ENCODE measurements at regions not wholly inside any gene's neighbourhood (a gene's known extent, or its start where the extent isn't known, plus 50 kb on each side); places are given as distances from the start of the nearest gene placed in this dataset.

GRCh38 chr15:93213281-93213680 lies 124.3 kb upstream of the RGMA start:
- intact Hi-C loops (cut with micrococcal nuclease; ENCODE audit: unreplicated experiment), result no loop called here
- DNase-seq, result no peak
- CTCF ChIA-PET, result no interaction called here
- H3K27me3 Mint-ChIP-seq (ENCODE audit: unreplicated experiment), result peaks cover 14% of the 10 kb centered on the region
- BruUV-seq (replicated peaks), result no TSS peak
- H3K27ac Mint-ChIP-seq (ENCODE audit: unreplicated experiment), result no peak overlapping the region
- no peak overlapping the region for H3K4me3 Mint-ChIP-seq (ENCODE audit: low read depth, unreplicated experiment)
- H3K36me3 Mint-ChIP-seq (ENCODE audit: insufficient read depth, unreplicated experiment), result no peaks in the 10 kb centered on the region
- no peaks in the 10 kb centered on the region for H3K9me3 Mint-ChIP-seq (ENCODE audit: low read depth, unreplicated experiment)
- H3K4me1 Mint-ChIP-seq (ENCODE audit: low read depth, unreplicated experiment), result no peaks in the 10 kb centered on the region
- no peak for TF ChIP-seq CTCF (IDR thresholded peaks at IDR 0.05; ENCODE audit: unreplicated experiment)

- no peak overlapping the region for H3K27ac Mint-ChIP-seq (ENCODE audit: unreplicated experiment)
- H3K4me3 Mint-ChIP-seq (ENCODE audit: low read depth, unreplicated experiment), result no peak overlapping the region
- no peaks in the 10 kb centered on the region for H3K4me1 Mint-ChIP-seq (ENCODE audit: low read depth, unreplicated experiment)
- H3K27me3 Mint-ChIP-seq (ENCODE audit: unreplicated experiment), result peaks cover 14% of the 10 kb centered on the region
- TF ChIP-seq CTCF (IDR thresholded peaks at IDR 0.05; ENCODE audit: unreplicated experiment), result no peak
- intact Hi-C loops (cut with micrococcal nuclease; ENCODE audit: unreplicated experiment), result no loop called here
- no peaks in the 10 kb centered on the region for H3K9me3 Mint-ChIP-seq (ENCODE audit: low read depth, unreplicated experiment)
- no peak for DNase-seq
- BruUV-seq (replicated peaks), result no TSS peak
- CTCF ChIA-PET, result no interaction called here
- no peaks in the 10 kb centered on the region for H3K36me3 Mint-ChIP-seq (ENCODE audit: insufficient read depth, unreplicated experiment)
Observed at GRCh38 chr15:93212578-93212977, 123.6 kb upstream of the RGMA start.

- Mint-ChIP-seq H3K27me3 (ENCODE audit: unreplicated experiment) (peaks cover 20% of the 10 kb centered on the region), H3K27ac (ENCODE audit: unreplicated experiment) (no peak overlapping the region), H3K36me3 (ENCODE audit: insufficient read depth, unreplicated experiment) (no peaks in the 10 kb centered on the region), H3K9me3 (ENCODE audit: low read depth, unreplicated experiment) (no peaks in the 10 kb centered on the region), H3K4me1 (ENCODE audit: low read depth, unreplicated experiment) (no peaks in the 10 kb centered on the region), H3K4me3 (ENCODE audit: low read depth, unreplicated experiment) (no peak overlapping the region)
- CTCF ChIA-PET, result no interaction called here
- no TSS peak for BruUV-seq (replicated peaks)
- no peak for TF ChIP-seq CTCF (IDR thresholded peaks at IDR 0.05; ENCODE audit: unreplicated experiment)
- DNase-seq, result no peak
- intact Hi-C loops (cut with micrococcal nuclease; ENCODE audit: unreplicated experiment), result no loop called here
Observed at GRCh38 chr15:93210995-93211394, 122.0 kb upstream of the RGMA start.

GRCh38 chr15:93209690-93210445 lies 120.9 kb upstream of the RGMA start:
- no peak for DNase-seq
- no peak overlapping the region for H3K27ac Mint-ChIP-seq (ENCODE audit: unreplicated experiment)
- no peaks in the 10 kb centered on the region for H3K4me1 Mint-ChIP-seq (ENCODE audit: low read depth, unreplicated experiment)
- no peak overlapping the region for H3K4me3 Mint-ChIP-seq (ENCODE audit: low read depth, unreplicated experiment)
- H3K9me3 Mint-ChIP-seq (ENCODE audit: low read depth, unreplicated experiment), result peaks cover 2% of the 10 kb centered on the region
- no peaks in the 10 kb centered on the region for H3K36me3 Mint-ChIP-seq (ENCODE audit: insufficient read depth, unreplicated experiment)
- TF ChIP-seq CTCF (IDR thresholded peaks at IDR 0.05; ENCODE audit: unreplicated experiment), result no peak
- H3K27me3 Mint-ChIP-seq (ENCODE audit: unreplicated experiment), result peaks cover 31% of the 10 kb centered on the region
- BruUV-seq (replicated peaks), result no TSS peak
- CTCF ChIA-PET, result no interaction called here
- intact Hi-C loops (cut with micrococcal nuclease; ENCODE audit: unreplicated experiment), result no loop called here
